Stimulated activated CD4-positive, alpha-beta T cell treated with anti-CD3 and anti-CD28 coated beads, Interleukin-2, amount 100 ng/mL, for 48 hours (primary cell): ENCODE measurements at regions not wholly inside any gene's neighbourhood (a gene's known extent, or its start where the extent isn't known, plus 50 kb on each side); places are given as distances from the start of the nearest gene placed in this dataset.

Source experiments
- DNase-seq, 2 donors: peaks; one replicate each; pipeline ENCODE4 v3.0.0-alpha.2; 2020

GRCh38 chrX:2607113-2607512 lies 84.0 kb upstream of the CD99 start:
- no peak for DNase-seq

GRCh38 chrX:2600564-2600963 lies 90.5 kb upstream of the CD99 start:
- no peak for DNase-seq

- DNase-seq = no peak
These were observed 94.4 kb upstream of the CD99 start for GRCh38 chrX:2596555-2597255.

- DNase-seq = no peak
These were observed 95.0 kb upstream of the CD99 start for GRCh38 chrX:2596045-2596444.

- no peak for DNase-seq
These were observed 94.5 kb upstream of the DHRSX start for GRCh38 chrX:2595258-2595657.

- DNase-seq = no peak
These were observed 93.7 kb upstream of the DHRSX start for GRCh38 chrX:2594491-2594890.

GRCh38 chrX:2592279-2592678 lies 91.5 kb upstream of the DHRSX start:
- DNase-seq = no peak

GRCh38 chrX:2589186-2590020 lies 88.6 kb upstream of the DHRSX start:
- no peak for DNase-seq

- DNase-seq = no peak
These were observed 87.3 kb upstream of the DHRSX start for GRCh38 chrX:2588049-2588448.

GRCh38 chrX:2587146-2587545 lies 86.4 kb upstream of the DHRSX start:
- DNase-seq = no peak

GRCh38 chrX:2585158-2585470 lies 84.3 kb upstream of the DHRSX start:
- no peak for DNase-seq

- no peak for DNase-seq
These were observed 83.7 kb upstream of the DHRSX start for GRCh38 chrX:2584251-2585157.

GRCh38 chrX:2583194-2584162 lies 82.7 kb upstream of the DHRSX start:
- DNase-seq = no peak

GRCh38 chrX:2582667-2583066 lies 81.9 kb upstream of the DHRSX start:
- DNase-seq = no peak

- no peak for DNase-seq
These were observed 80.5 kb upstream of the DHRSX start for GRCh38 chrX:2581296-2581695.

- DNase-seq = no peak
These were observed 78.1 kb upstream of the DHRSX start for GRCh38 chrX:2578864-2579263.

- DNase-seq = no peak
These were observed 77.2 kb upstream of the DHRSX start for GRCh38 chrX:2577844-2578466.

GRCh38 chrX:2576793-2577192 lies 76.0 kb upstream of the DHRSX start:
- DNase-seq = no peak

GRCh38 chrX:2574271-2574670 lies 73.5 kb upstream of the DHRSX start:
- no peak for DNase-seq

GRCh38 chrX:2572740-2573139 lies 72.0 kb upstream of the DHRSX start:
- DNase-seq = no peak

- no peak for DNase-seq
These were observed 67.3 kb upstream of the DHRSX start for GRCh38 chrX:2568125-2568524.

GRCh38 chrX:2566055-2566454 lies 65.3 kb upstream of the DHRSX start:
- DNase-seq = no peak
